Large intestine (tissue), 3 donors: ENCODE measurements at regions not wholly inside any gene's neighbourhood (a gene's known extent, or its start where the extent isn't known, plus 50 kb on each side); places are given as distances from the start of the nearest gene placed in this dataset.
"Not testable (repeated sequence)": the region's sequence is repeated elsewhere in the genome, so short reads cannot be mapped to it uniquely, and the experiment has no call there.

Experiments used
- DNase-seq, 2 donors: peaks; one replicate each; pipeline versions ENCODE4 v3.0.0 to v3.0.0-alpha.2; 2013
- H3K27ac ChIP-seq: one replicate; pipeline ENCODE4 v1.5.1; 2013; ENCODE audit warnings: low read length
- H3K27me3 ChIP-seq: 2 replicates; pipeline ENCODE4 v1.6.1; 2013; ENCODE audit warnings: low read length; ENCODE audit not compliant: control insufficient read depth, insufficient read depth
- H3K36me3 ChIP-seq: 2 replicates; pipeline ENCODE4 v1.6.1; 2013; ENCODE audit warnings: low read length; ENCODE audit not compliant: control insufficient read depth, insufficient read depth
- H3K4me1 ChIP-seq: one replicate; pipeline ENCODE4 v1.6.1; 2013; ENCODE audit warnings: low read length; ENCODE audit not compliant: control insufficient read depth, insufficient read depth
- H3K4me3 ChIP-seq: one replicate; pipeline ENCODE4 v1.5.1; 2013; ENCODE audit warnings: low read length
- H3K9me3 ChIP-seq: one replicate; pipeline ENCODE4 v1.6.1; 2013; ENCODE audit warnings: mild to moderate bottlenecking, low read depth, low read length, moderate library complexity; ENCODE audit not compliant: control insufficient read depth
- WGBS: methylation state at CpG from one replicate; pipeline ENCODE4 v1.1.5; 2013; ENCODE audit warnings: low lambda C conversion rate; ENCODE audit not compliant: insufficient coverage; 5-methylcytosine and 5-hydroxymethylcytosine counted together

- 86% methylated on average over 1 of the region's 4 CpGs for WGBS
- no peaks in the 10 kb centered on the region for H3K4me1 ChIP-seq
- no peaks in the 10 kb centered on the region for H3K9me3 ChIP-seq
- H3K36me3 ChIP-seq, result no peaks in the 10 kb centered on the region
- no peaks in the 10 kb centered on the region for H3K27me3 ChIP-seq
- DNase-seq, result no peak
- H3K4me3 ChIP-seq, result no peak overlapping the region
- H3K27ac ChIP-seq, result no peak overlapping the region
These were observed 59.2 kb upstream of the KCNK2 start for GRCh38 chr1:215023155-215023832.

- H3K4me3 ChIP-seq, result no peak overlapping the region
- no peaks in the 10 kb centered on the region for H3K27me3 ChIP-seq
- no peak overlapping the region for H3K27ac ChIP-seq
- DNase-seq, result no peak
- 80% methylated on average over 2 of the region's 4 CpGs for WGBS
- H3K9me3 ChIP-seq, result no peaks in the 10 kb centered on the region
- no peaks in the 10 kb centered on the region for H3K4me1 ChIP-seq
- no peaks in the 10 kb centered on the region for H3K36me3 ChIP-seq
These were observed 53.6 kb upstream of the KCNK2 start for GRCh38 chr1:215028954-215029353.

GRCh38 chr1:215030581-215030980 is 52.0 kb upstream of the KCNK2 start:
- H3K4me3 ChIP-seq, H3K9me3 ChIP-seq, DNase-seq, H3K27ac ChIP-seq, H3K27me3 ChIP-seq, H3K36me3 ChIP-seq, H3K4me1 ChIP-seq: not testable (repeated sequence)
- WGBS, result 86% methylated on average over 1 of the region's 6 CpGs

- DNase-seq, result no peak
- no peak overlapping the region for H3K27ac ChIP-seq
- H3K27me3 ChIP-seq, result no peaks in the 10 kb centered on the region
- H3K36me3 ChIP-seq, result no peaks in the 10 kb centered on the region
- no peaks in the 10 kb centered on the region for H3K9me3 ChIP-seq
- H3K4me3 ChIP-seq, result no peak overlapping the region
- H3K4me1 ChIP-seq, result no peaks in the 10 kb centered on the region
These were observed 51.1 kb upstream of the KCNK2 start for GRCh38 chr1:215031392-215031791.
